ENCODE measurements at regions not wholly inside any gene's neighbourhood (a gene's known extent, or its start where the extent isn't known, plus 50 kb on each side); places are given as distances from the start of the nearest gene placed in this dataset.

- TF ChIP-seq EZH2 (IDR thresholded peaks at IDR 0.05) (no peak), FOXP2 (optimal IDR thresholded peaks at IDR 0.05; ENCODE audit: control extremely low read depth, extremely low read length, insufficient read depth) (no peak), POLR2AphosphoS5 (IDR thresholded peaks at IDR 0.05; ENCODE audit: borderline replicate concordance, low read depth, low read length) (no peak)
Measured at GRCh38 chr13:103406967-103407366, 340.8 kb upstream of the SLC10A2 start.

All from SK-N-MC (cell line).